WTC11 (cell line): ENCODE measurements at regions not wholly inside any gene's neighbourhood (a gene's known extent, or its start where the extent isn't known, plus 50 kb on each side); places are given as distances from the start of the nearest gene placed in this dataset.

ENCODE experiments used
- ATAC-seq: fragments of 200-7000 bp; cut with Tn5 transposase; 2 replicates; pipeline ENCODE4 v1.10.0; 2021; ENCODE audit warnings: mild to moderate bottlenecking, moderate library complexity
- CTCF ChIA-PET: fragments of 300-600 bp; sonication (Branson Sonifier 250); formaldehyde crosslinking; loops from one replicate; lab custom pipeline; 2021; ENCODE audit warnings: antibody characterized with exemption; lab: Charles Lee
- POLR2A ChIA-PET: fragments of 350-600 bp; sonication (Branson Sonifier 250); formaldehyde crosslinking; loops from one replicate; lab custom pipeline; 2021; ENCODE audit warnings: antibody characterized with exemption; lab: Charles Lee
- DNase-seq: peaks from one replicate; pipeline ENCODE4 v3.0.0; 2021; ENCODE audit warnings: low spot score
- H3K27ac Mint-ChIP-seq: 2 replicates; pipeline ENCODE4 v1.8.0; 2021; ENCODE audit warnings: mixed read lengths
- H3K27me3 Mint-ChIP-seq: 2 replicates; pipeline ENCODE4 v1.8.0; 2021; ENCODE audit warnings: low read depth, mild to moderate bottlenecking, moderate library complexity, mixed read lengths
- H3K36me3 Mint-ChIP-seq: 2 replicates; pipeline ENCODE4 v1.8.0; 2021; ENCODE audit warnings: mixed read lengths
- H3K4me1 Mint-ChIP-seq: 2 replicates; pipeline ENCODE4 v1.8.0; 2022; ENCODE audit warnings: mixed read lengths
- H3K4me3 Mint-ChIP-seq: 2 replicates; pipeline ENCODE4 v1.8.0; 2021; ENCODE audit warnings: mild to moderate bottlenecking, moderate library complexity, mixed read lengths
- H3K9me3 Mint-ChIP-seq: 2 replicates; pipeline ENCODE4 v1.8.0; 2021; ENCODE audit warnings: mixed read lengths
- ATF1 ChIP-seq: sonication (generic); formaldehyde crosslinking; IDR thresholded peaks from 2 replicates; pipeline ENCODE4 v1.8.1; 2023; ENCODE audit warnings: mild to moderate bottlenecking, moderate library complexity, missing genetic modification reagents
- ATF6 ChIP-seq: sonication (generic); formaldehyde crosslinking; IDR thresholded peaks from 2 replicates; pipeline ENCODE4 v1.8.1; 2023; ENCODE audit warnings: mild to moderate bottlenecking, missing genetic modification reagents
- CBFB ChIP-seq: sonication (generic); formaldehyde crosslinking; IDR thresholded peaks from 2 replicates; pipeline ENCODE4 v1.8.1; 2022; ENCODE audit warnings: mild to moderate bottlenecking, low read depth, missing genetic modification reagents
- CTCF ChIP-seq: fragments of 200-600 bp; IDR thresholded peaks from 2 replicates; pipeline ENCODE4 v1.8.0; 2022; ENCODE audit warnings: antibody characterized with exemption
- E2F1 ChIP-seq: sonication (generic); formaldehyde crosslinking; IDR thresholded peaks from 2 replicates; pipeline ENCODE4 v1.8.0; 2022; ENCODE audit warnings: mild to moderate bottlenecking, missing genetic modification reagents
- ELF4 ChIP-seq: sonication (generic); formaldehyde crosslinking; IDR thresholded peaks from 2 replicates; pipeline ENCODE4 v1.8.1; 2022; ENCODE audit warnings: low read depth, mild to moderate bottlenecking, moderate library complexity, missing genetic modification reagents
- FOXJ3 ChIP-seq: sonication (generic); formaldehyde crosslinking; IDR thresholded peaks from 2 replicates; pipeline ENCODE4 v1.9.0; 2021; ENCODE audit warnings: missing genetic modification reagents, mild to moderate bottlenecking, borderline replicate concordance
- GABPB1 ChIP-seq: sonication (generic); formaldehyde crosslinking; IDR thresholded peaks from 2 replicates; pipeline ENCODE4 v1.8.1; 2023; ENCODE audit warnings: mild to moderate bottlenecking, missing genetic modification reagents
- HMGA2 ChIP-seq: fragments of 250-450 bp; sonication (Bioruptor Pico); IDR thresholded peaks from 2 replicates; pipeline ENCODE4 v1.4.0; 2021; ENCODE audit warnings: mild to moderate bottlenecking, moderate library complexity
- IRF1 ChIP-seq: sonication (generic); formaldehyde crosslinking; IDR thresholded peaks from 2 replicates; pipeline ENCODE4 v1.8.0; 2023; ENCODE audit warnings: missing genetic modification reagents
- KAT7 ChIP-seq: sonication (generic); formaldehyde crosslinking; IDR thresholded peaks from 2 replicates; pipeline ENCODE4 v1.8.1; 2023; ENCODE audit warnings: missing genetic modification reagents, mild to moderate bottlenecking, borderline replicate concordance
- MAX ChIP-seq: sonication (generic); formaldehyde crosslinking; IDR thresholded peaks from 2 replicates; pipeline ENCODE4 v1.8.0; 2022; ENCODE audit warnings: mild to moderate bottlenecking, missing genetic modification reagents
- NFATC4 ChIP-seq: fragments of 250-450 bp; sonication (Bioruptor Pico); IDR thresholded peaks from 2 replicates; pipeline ENCODE4 v1.9.0; 2021; ENCODE audit warnings: mild to moderate bottlenecking
- NR2C2 ChIP-seq: sonication (generic); formaldehyde crosslinking; IDR thresholded peaks from 2 replicates; pipeline ENCODE4 v1.8.0; 2022; ENCODE audit warnings: mild to moderate bottlenecking, missing genetic modification reagents
- PREB ChIP-seq: sonication (generic); formaldehyde crosslinking; IDR thresholded peaks from 2 replicates; pipeline ENCODE4 v1.8.1; 2022; ENCODE audit warnings: mild to moderate bottlenecking, missing genetic modification reagents, moderate library complexity, borderline replicate concordance
- STAT6 ChIP-seq: sonication (generic); formaldehyde crosslinking; conservative IDR thresholded peaks from 2 replicates; pipeline ENCODE4 v1.8.1; 2023; ENCODE audit warnings: mild to moderate bottlenecking, low read depth, missing genetic modification reagents, moderate library complexity
- ZNF317 ChIP-seq: sonication (generic); formaldehyde crosslinking; IDR thresholded peaks from 2 replicates; pipeline ENCODE4 v1.8.1; 2023; ENCODE audit warnings: low read depth, mild to moderate bottlenecking, moderate library complexity, missing genetic modification reagents, borderline replicate concordance
- ZNF423 ChIP-seq: fragments of 250-450 bp; sonication (Bioruptor Pico); IDR thresholded peaks from 2 replicates; pipeline ENCODE4 v2.1.2; 2022; ENCODE audit warnings: mild to moderate bottlenecking, moderate library complexity

- Mint-ChIP-seq H3K4me3 (no peak overlapping the region), H3K4me1 (peaks cover 7% of the 10 kb centered on the region), H3K9me3 (no peaks in the 10 kb centered on the region), H3K36me3 (no peaks in the 10 kb centered on the region), H3K27ac (no peak overlapping the region), H3K27me3 (no peaks in the 10 kb centered on the region)
- ATAC-seq = no peak
- TF ChIP-seq NFATC4 (CRISPR knock-in tag) (no peak), CTCF (no peak), GABPB1 (CRISPR knock-in tag) (no peak), ZNF317 (CRISPR knock-in tag) (no peak), E2F1 (no peak), ELF4 (CRISPR knock-in tag) (no peak), ZNF423 (CRISPR knock-in tag) (no peak), PREB (CRISPR knock-in tag) (no peak), NR2C2 (no peak), ATF1 (CRISPR knock-in tag) (no peak), IRF1 (CRISPR knock-in tag) (no peak), STAT6 (CRISPR knock-in tag) (no peak), HMGA2 (CRISPR knock-in tag) (no peak), ATF6 (CRISPR knock-in tag) (no peak), FOXJ3 (CRISPR knock-in tag) (no peak), MAX (no peak), KAT7 (CRISPR knock-in tag) (no peak), CBFB (CRISPR knock-in tag) (no peak)
- DNase-seq = no peak
- POLR2A ChIA-PET = no interaction called here
- CTCF ChIA-PET = no interaction called here
These were observed 206.4 kb upstream of the CITED2 start for GRCh38 chr6:139580592-139581484.
